ENCODE measurements at regions not wholly inside any gene's neighbourhood (a gene's known extent, or its start where the extent isn't known, plus 50 kb on each side); places are given as distances from the start of the nearest gene placed in this dataset.

DNA sequence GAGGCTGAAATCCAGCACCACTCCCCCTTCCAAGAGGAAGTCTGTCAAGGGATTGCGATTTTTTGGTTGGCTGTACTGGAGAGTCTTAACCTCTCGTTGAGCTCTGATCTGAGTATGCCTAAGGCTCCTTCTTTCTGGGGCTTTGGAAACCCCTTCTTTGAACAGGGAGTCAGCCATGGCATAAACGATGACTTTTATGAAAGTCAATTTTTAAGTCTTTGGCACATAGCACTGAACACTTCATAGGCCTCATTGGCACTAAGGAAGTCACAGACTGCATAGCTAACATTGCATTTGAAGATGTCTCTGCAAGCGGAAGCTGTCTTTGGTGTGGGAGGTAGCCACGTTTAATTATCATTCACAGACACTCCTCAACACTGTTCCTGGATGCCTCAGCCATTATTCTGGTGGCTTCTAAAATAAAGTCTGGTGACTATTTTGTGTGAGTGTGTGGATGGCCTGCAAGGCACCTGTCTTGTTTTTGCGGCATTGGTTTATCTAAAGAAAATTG lies 148.2 kb upstream of the NCK2 start:
- DNase-seq (ENCODE audit: extremely low read depth, low read depth, low spot score) = no peak

DNA sequence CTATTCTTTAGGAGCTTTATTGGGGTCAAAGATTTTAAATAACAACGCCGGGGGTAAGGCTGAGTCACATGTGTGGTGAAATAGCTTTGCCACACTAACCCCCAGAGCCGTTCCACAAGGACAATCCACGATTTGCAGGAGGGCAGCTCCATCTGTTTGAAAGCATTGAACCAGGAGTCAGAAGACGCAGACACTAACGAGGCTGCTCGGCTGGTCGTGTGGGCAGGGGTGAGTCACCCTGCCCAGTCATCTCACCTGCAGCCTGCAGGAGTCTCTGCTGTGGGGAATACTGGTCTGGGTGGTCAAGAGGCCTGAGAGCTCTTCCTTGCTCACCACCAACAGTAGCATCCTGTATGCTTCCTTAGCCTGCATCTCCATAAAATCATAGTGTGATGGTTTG lies 149.2 kb upstream of the NCK2 start:
- DNase-seq (ENCODE audit: extremely low read depth, low read depth, low spot score) = no peak

DNA sequence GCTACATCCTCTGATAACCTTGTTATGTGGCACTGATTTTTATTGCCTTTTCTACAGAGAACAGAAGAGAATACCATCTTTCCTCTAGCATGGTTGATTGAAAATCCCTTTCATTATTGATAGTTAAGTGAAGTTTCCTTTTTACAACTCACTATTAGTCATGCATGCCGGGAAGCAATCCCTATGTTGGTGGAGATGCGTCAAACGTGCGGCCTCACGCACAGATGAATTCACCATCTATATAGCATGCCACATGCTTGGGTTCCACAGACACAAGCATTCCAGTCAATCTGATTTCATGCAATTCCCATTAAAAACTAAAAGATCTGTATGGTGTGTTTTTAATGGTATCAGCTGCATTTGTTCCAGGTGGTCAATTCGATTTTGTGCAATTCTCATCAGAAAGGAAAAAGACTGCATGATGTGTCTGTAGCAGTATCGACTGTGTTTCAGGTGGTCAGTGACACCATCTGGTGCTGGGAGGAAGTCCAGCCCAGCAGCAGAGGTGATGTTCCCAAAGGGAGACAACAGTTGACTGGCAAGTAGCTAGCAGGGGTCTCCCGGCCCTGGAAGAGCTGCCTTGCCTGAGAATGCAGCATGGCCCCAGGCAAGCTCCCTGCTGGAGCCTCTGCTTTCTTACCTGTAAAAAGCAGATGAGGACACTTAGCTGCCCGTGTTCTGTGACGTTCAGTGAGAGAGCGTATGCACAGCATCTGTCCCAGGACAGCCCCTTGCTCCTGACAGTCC lies 151.3 kb upstream of the NCK2 start:
- DNase-seq (ENCODE audit: extremely low read depth, low read depth, low spot score) = no peak

DNA sequence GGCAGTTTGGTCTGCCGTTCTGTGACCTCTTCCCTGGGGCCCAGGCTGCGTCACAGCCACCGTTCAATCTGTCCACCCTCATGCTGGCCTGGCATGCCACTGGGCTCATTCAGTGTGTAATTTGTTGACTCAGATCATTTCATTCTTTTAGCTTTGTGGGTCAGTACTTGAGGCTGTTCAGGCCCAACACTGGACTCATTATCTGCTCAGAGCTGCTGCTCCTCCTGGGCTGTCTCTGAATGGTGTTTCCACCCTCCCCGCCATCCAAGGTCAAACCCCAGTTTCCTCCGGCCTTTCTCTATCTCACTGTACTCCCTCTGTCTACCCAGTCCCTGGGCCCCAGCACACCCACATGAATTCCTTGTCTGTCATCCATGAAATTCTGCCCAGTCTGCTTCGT lies 152.4 kb upstream of the NCK2 start:
- no peak for DNase-seq (ENCODE audit: extremely low read depth, low read depth, low spot score)

DNA sequence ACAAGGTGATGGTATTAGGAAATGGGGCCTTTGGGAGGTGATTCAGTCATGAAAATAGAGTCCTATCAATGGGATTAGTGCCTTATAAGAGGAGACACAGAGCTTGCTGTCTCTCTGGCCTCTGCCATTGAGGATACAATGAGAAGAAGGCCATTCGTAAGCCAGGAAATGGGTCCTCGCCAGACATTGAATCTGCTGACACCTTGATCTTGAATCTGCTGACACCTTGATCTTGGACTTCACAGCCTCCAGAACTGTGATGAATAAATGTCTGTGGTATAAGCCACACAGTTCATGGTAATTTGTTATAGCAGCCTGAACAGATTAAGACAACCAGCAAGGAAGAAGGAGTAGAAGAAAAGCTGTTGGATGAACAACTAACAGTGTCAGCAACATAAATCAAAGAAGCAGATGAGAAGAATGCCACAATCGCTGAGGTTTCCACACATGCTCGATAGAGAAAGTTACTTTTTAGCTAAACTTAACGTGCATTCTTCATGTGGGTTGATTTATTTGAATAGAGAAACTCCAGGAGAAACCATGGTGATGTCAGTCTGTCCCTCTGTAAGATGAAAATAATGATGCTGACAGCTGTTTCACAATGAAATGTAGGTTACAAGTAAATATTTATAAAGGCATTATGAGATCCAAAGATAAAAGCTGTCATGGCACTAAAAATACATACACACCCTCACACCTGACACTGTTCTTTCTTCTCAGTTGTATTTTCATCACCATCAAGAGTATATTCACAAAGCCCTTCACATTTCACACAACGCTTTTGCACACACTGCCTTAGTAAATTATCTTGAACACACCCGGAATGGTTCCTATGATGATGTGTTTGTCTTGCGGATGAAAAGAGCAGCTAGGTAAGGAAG lies 153.7 kb upstream of the NCK2 start:
- DNase-seq (ENCODE audit: extremely low read depth, low read depth, low spot score) = no peak

DNA sequence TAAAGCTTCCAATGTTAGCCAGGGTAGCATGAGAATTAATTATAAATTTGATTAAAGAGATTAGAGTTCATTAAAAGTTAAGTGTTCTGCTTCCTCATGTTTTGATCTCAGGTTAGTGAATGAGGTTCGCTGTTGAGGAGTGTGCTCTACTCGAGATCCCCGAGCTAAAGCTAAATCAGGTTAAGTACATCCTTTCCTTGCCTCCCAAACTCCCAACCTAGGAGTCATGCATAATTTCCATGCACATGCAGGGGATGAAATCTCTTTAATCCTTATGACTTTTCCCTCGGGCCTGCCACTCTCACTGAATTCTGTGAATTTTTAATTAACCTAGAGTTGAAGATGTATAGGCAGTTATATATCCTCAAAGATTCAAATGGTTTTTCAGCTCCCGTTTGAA lies 156.1 kb upstream of the NCK2 start:
- no peak for DNase-seq (ENCODE audit: extremely low read depth, low read depth, low spot score)

DNA sequence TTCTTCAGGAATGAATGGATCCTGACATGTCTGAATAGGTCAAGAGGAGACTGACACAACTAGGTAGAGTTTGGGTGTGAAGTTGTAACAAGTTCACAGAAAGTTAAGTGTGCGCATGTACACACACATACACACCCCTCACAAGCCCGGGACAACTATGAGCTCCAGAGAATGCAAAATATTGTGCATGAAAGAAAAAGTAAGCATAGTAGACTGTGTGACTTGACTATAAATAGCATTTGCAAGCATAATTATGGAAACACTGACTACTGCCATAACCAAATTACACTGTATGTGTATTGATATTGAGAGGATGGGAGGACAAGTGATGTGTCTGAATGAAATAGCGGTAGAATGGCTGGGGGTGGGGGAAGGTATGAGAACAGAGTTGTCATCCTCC lies 157.1 kb upstream of the NCK2 start:
- DNase-seq (ENCODE audit: extremely low read depth, low read depth, low spot score) = no peak

DNA sequence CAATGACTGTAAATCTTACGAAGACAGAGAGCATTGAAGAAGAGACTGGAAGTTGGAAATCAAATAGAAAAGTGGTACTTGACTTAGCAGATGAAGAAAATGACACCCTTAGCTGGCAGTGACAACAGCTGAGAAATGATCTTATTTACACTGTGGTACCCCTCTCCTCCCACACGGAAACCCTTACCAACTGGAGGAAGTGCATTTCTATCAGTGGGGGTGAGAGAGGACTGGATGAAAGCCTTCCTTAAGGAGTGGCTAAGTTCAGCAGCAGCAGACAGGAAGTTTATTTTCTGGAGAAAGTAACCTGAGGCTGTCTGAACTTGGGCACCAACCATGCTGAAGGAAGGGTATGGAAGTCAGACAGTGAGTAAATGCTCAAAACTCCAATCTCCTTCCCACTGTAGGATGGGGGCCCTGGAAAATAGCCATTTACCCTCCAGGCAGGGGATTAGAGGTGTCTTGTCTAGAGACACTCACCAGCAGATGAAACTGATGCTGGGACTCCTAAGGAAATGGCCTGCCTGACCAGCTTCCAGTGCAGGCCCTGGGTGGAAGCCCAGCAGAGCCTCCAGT lies 160.2 kb upstream of the NCK2 start:
- no peak for DNase-seq (ENCODE audit: extremely low read depth, low read depth, low spot score)

DNA sequence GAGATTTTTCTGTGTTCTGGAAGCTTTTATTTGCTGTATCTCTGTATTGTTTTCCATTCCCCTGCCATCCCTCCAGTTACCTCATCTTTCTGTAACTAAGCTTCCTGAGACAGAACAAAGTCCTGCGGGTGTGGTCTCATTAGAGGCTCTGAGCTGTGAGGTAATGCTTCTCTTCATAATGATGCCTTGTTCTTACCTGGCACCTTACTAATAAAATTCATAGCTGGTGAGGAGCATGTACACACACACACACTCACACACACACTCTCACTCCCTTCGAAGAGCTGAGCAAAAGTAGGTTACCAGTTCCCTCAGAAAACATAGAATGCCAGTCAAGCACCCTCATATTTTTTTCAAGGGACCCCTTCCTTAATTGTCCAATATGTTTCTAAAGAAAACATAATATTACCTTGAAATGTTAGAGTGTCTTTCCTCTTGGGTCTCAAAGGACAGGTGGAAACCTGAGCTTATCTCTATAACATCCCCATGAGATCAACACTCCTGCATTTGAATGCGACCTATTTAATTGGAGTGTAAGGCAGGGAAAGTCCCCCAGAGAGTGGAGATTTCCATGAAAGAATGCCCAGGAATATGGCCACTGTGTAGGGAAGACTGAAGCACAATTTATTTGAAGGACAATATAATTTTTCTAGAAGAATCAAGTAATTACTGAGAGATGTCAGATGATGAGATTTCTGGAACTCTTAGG lies 161.6 kb upstream of the NCK2 start:
- DNase-seq (ENCODE audit: extremely low read depth, low read depth, low spot score) = no peak

DNA sequence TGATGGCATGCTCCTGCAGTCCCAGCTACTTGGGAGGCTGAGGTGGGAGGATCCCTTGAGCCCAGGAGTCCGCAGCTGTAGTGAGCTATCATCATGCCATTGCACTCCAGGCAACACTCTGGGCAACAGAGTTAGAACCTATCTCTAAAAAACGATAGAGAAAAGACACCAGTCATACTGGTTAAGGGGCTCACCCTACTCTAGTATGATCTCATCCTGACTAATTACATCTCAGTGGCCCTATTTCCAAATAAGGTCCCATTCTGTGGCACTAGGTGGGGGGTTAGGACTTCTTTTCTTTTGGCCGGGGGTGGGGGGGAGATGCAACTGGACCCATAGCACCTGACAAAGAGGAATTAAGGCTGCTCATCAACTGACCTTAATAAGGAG lies 163.2 kb upstream of the NCK2 start:
- no peak for DNase-seq (ENCODE audit: extremely low read depth, low read depth, low spot score)

DNA sequence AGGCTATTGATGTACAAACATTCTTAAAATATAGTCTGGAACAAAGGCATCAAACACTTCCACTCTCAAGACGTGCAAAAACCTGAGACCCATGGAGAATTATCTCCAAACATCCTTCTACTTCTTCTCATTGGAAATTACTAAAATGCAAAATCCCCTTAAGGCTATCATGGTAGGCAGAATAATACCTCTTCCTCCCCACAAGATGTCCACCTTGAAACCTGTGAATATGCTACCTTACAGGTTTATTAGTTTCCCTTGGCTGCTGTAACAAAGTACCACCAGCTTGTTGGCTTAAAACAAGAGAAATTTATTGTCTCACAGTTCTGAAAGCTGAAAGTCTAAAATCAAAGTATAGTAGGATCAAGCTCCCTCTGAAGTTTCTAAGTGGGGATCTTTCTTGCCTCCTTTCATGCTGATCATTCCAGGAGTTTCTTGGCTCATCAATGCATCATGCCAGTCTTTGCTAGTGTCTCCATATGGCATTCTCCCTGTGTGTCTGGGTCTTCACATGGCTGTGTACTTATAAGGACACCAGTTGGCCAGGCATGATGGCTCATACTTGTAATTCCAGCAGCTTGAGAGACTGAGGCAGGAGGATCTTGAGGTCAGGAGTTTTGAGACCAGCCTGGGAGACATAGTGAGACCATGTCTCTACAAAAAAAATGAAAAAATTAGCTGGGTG lies 163.7 kb upstream of the NCK2 start:
- DNase-seq (ENCODE audit: extremely low read depth, low read depth, low spot score) = no peak

DNA sequence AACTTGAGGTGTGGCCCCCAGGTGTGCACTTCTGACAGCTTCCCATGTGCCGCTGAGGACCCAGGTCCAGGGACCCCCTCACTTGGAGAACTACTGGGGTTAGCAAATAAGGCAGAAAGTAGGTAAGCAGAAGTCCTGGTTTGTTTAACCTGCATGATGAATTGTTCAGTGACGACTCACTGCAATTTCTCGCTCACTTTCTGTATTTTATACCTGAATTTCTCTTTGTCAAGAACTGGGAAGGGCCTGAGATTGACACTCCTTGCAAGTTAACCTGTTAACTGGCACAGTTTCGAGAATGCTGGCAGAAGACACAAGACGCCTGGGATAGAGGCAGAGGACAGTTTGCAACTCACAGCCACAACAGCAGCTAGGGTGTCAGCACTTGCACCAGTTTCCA lies 164.5 kb upstream of the NCK2 start:
- no peak for DNase-seq (ENCODE audit: extremely low read depth, low read depth, low spot score)

DNA sequence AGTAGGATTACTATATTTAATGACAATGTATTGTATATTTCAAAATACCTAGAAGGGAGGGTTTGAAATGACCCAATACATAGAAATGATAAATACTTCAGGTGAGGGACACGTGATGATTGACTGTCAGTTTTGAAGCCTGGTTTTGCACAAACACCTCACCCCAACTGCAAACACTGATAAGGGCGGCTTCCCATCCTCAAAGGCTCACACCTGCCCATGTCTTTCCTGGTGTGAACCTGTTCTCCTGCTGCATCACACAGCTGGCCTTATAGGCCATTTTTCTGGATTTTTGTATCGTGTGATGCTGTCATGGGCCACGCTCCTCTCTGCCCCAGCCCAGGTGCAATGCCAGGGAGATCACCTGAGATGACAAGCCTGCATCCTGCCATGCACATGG lies 166.5 kb upstream of the NCK2 start:
- no peak for DNase-seq (ENCODE audit: extremely low read depth, low read depth, low spot score)

DNA sequence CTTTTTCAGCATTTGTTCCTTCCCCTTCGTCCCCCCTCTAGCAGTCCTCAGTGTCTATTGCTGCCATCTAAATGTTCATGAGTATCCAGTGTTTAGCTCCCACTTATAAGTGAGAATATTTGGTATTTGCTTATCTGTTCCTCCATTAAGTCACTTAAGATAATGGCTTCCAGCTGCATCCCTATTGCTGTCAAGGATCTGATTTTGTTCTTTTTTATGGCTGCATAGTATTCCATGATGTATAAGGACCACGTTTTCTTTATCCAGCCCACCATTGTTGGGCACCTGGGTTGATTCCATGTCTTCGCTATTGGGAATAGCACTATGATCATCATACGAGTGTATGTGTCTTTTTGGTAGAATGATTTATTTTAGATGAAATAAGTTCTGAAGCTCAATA lies 166.9 kb upstream of the NCK2 start:
- no peak for DNase-seq (ENCODE audit: extremely low read depth, low read depth, low spot score)

DNA sequence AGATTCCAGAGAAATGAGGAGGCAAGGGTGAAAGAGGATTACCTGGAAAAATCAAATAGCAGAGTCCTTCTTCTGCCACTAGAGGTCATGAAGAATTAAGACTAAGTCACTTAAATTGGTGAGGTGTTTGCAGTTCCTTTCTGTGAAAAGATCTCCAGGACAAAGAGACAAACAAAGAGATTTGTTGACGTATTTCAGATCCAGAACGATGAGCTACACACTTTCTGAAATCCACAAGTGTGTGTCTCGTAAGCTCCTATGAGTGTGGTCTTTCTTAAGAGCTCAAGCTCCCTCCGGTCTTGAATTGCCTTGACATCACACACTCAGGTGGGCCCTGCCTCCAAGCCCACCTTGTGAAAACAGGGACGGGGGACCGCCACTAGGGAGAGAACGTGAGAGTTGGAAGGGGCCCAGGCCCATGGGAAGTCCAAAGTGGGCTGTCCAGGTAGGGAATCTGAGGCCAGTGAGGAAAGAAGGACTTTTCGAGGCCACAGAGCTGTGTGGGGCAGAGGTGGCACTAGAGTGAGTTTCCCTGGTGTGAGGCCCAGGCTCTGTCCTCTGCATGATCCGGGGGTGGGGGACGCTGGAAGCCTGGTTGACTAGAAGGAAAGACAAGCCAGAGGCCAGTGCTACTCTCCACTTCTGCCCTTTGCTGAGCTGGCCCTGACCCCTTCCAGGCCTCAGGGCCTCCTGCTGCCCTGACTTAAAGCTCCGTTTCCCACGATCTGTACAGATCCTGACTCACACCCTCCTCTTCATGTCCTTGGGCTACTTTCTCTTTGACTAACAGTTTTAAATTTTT lies 168.1 kb upstream of the NCK2 start:
- no peak for DNase-seq (ENCODE audit: extremely low read depth, low read depth, low spot score)

DNA sequence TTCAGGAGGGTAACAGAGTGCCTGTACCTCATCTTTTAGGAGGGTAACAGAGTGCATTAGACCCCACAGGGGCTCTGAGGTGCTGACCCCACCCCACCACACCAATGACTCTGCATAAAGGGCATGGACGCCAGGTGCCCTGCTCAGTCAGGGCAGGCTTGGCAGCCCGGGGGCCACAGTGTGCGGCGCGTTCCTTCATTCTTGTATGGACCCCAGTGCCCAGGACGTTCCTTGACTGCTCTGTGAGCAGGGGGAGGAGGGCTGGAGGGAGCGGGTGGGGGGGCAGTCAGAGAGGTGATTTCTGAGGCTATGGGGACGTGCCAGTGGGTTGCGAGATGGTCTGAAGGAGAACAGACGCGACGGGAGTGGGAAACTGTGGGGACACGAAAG lies 168.7 kb upstream of the NCK2 start:
- no peak for DNase-seq (ENCODE audit: extremely low read depth, low read depth, low spot score)

DNA sequence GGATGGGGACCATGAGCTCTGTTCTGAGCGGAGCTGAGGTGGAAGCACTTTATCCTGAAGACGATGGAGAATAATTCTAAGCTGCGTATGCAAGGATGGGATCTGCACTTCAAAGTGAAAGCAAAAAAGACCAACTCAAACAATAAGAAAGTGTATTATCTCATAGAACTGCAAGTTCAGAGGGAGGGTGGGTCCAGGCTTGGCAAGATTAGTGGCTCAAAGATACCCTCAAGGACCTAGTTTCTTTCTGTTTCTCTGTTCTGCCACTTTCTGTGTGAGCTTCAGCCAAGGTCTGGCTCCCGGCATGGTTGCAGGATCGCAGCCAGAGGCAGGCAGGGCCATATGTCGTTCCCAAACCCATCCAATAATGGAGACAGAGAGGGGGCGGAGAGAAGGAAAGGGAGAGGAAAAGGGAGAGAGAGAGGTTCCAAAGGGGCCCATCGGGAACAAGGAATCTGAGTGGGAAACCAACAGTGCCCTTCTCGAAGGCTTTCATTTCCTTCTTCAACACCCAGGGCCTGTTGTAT lies 169.2 kb upstream of the NCK2 start:
- no peak for DNase-seq (ENCODE audit: extremely low read depth, low read depth, low spot score)

DNA sequence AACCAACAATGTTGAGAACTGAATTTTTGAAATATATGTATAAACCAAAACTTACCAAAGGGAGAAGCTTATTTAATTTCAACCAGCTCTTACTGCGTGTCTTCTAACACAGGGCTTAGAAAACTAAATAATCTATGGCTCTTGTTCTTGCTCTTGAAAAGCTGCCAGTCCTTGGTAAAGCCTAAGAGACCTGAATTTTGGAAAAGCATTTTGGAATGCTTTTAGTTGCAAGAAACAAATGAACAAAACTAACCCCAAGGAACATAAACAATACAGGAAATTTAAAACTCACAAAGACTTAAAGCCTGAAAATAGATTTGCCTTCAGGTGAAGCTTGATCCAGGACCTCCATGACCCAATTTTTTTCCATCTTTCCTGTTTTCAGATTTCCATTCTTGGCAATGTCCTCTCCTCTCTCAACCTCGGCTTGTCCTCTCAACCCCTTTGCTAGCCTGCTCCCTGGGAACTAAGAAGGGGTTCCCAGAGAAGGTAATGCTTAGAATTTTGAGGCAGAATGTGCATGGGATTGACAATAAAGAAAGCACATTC lies 169.8 kb upstream of the NCK2 start:
- DNase-seq (ENCODE audit: extremely low read depth, low read depth, low spot score) = no peak
